ENCODE measurements at regions not wholly inside any gene's neighbourhood (a gene's known extent, or its start where the extent isn't known, plus 50 kb on each side); places are given as distances from the start of the nearest gene placed in this dataset.

GRCh38 chr13:99774644-99775043 lies 196.9 kb downstream of the ZIC5 start:
- no peaks in the 10 kb centered on the region for H4K20me1 ChIP-seq (ENCODE audit: insufficient read depth, low read length)
- DNase-seq (ENCODE audit: low spot score): no peak
- no peak overlapping the region for H3K4me2 ChIP-seq (ENCODE audit: low read depth, low read length)
- in situ Hi-C loops (cut with HindIII; ENCODE audit: extremely low pct_ligation_motif_present, low pct_unique_long_range_greater_than_20kb): no loop called here
- no peak overlapping the region for H3K4me3 ChIP-seq (replicated peaks in 1 of 3; ENCODE audit: insufficient read depth in 1 of 3, low read depth in 2 of 3, low read length in 3 of 3)
- FAIRE-seq: no peak
- H3K27me3 ChIP-seq (ENCODE audit: control insufficient read depth in 1 of 2, insufficient read depth in 2 of 2, low read length in 2 of 2): no peaks in the 10 kb centered on the region
- no peaks in the 10 kb centered on the region for H3K4me1 ChIP-seq (ENCODE audit: insufficient read depth, low read length)
- ChIA-PET POLR2A (no interaction called here), CTCF (ENCODE audit: low intra/inter-chr PET ratio, low total read pairs) (no interaction called here)
- no peak for ATAC-seq
- no TSS peak for BruUV-seq (replicated peaks)
- no peaks in the 10 kb centered on the region for H3K36me3 ChIP-seq (replicated peaks in 1 of 2; ENCODE audit: control insufficient read depth in 1 of 2, insufficient read depth in 2 of 2, low read length in 2 of 2)
- H3K79me2 ChIP-seq (ENCODE audit: insufficient read depth, low read length): no peaks in the 10 kb centered on the region
- H3K27ac ChIP-seq (ENCODE audit: extremely low read length, insufficient read depth, low read length): no peak overlapping the region
- WGBS (ENCODE audit: low lambda C conversion rate): 70% methylated on average over 1 of the region's 1 CpG
- intact Hi-C loops (cut with micrococcal nuclease; ENCODE audit: unreplicated experiment): no loop called here
- no peaks in the 10 kb centered on the region for H3K9me3 ChIP-seq (ENCODE audit: low read length)
- H3K9ac ChIP-seq (ENCODE audit: insufficient read depth, low read depth, low read length): no peak overlapping the region
- H2AFZ ChIP-seq (ENCODE audit: low read length): no peak overlapping the region
- TF ChIP-seq HNF1B (CRISPR knock-in tag; IDR thresholded peaks at IDR 0.05): no peak
- TF ChIP-seq ZNF724P (CRISPR knock-in tag; IDR thresholded peaks at IDR 0.05; ENCODE audit: borderline replicate concordance): no peak
- TF ChIP-seq CHD4 (IDR thresholded peaks at IDR 0.05; ENCODE audit: borderline replicate concordance, low read length): no peak
- TF ChIP-seq PCBP1 (IDR thresholded peaks at IDR 0.05; ENCODE audit: borderline replicate concordance, low read depth, low read length): no peak
- no peak for TF ChIP-seq NFYB (CRISPR knock-in tag; IDR thresholded peaks at IDR 0.05)
- TF ChIP-seq POGZ (CRISPR knock-in tag; IDR thresholded peaks at IDR 0.05): no peak
- no peak for TF ChIP-seq U2AF1 (optimal IDR thresholded peaks at IDR 0.05; ENCODE audit: low read depth, low read length)
- TF ChIP-seq ZNF318 (CRISPR knock-in tag; IDR thresholded peaks at IDR 0.05): no peak
- no peak for TF ChIP-seq HNRNPL (IDR thresholded peaks at IDR 0.05; ENCODE audit: low read depth, low read length)
- no peak for TF ChIP-seq ZNF337 (CRISPR knock-in tag; IDR thresholded peaks at IDR 0.05; ENCODE audit: borderline replicate concordance, low read depth)
- no peak for TF ChIP-seq REPIN1 (CRISPR knock-in tag; IDR thresholded peaks at IDR 0.05; ENCODE audit: borderline replicate concordance, low read depth)
- no peak for TF ChIP-seq ZSCAN20 (CRISPR knock-in tag; IDR thresholded peaks at IDR 0.05; ENCODE audit: borderline replicate concordance)
- TF ChIP-seq DBP (CRISPR knock-in tag; IDR thresholded peaks at IDR 0.05; ENCODE audit: not compliant biosample characterization): no peak
- TF ChIP-seq SRY (CRISPR knock-in tag; IDR thresholded peaks at IDR 0.05): no peak
- no peak for TF ChIP-seq SNAPC2 (CRISPR knock-in tag; IDR thresholded peaks at IDR 0.05)
- TF ChIP-seq ZC3H13 (CRISPR knock-in tag; IDR thresholded peaks at IDR 0.05): no peak
